Duodenal mucosa (tissue), 2 donors: ENCODE measurements at regions not wholly inside any gene's neighbourhood (a gene's known extent, or its start where the extent isn't known, plus 50 kb on each side); places are given as distances from the start of the nearest gene placed in this dataset.
"Not testable (repeated sequence)": the region's sequence is repeated elsewhere in the genome, so short reads cannot be mapped to it uniquely, and the experiment has no call there.

Experiments used
- H3K27ac ChIP-seq: one replicate; pipeline ENCODE4 v1.7.0; 2013; ENCODE audit warnings: low read depth, low read length
- H3K27me3 ChIP-seq, 2 donors: one replicate each; pipeline ENCODE4 v1.7.0; 2013; ENCODE audit warnings: low read length in 2 of 2, control low read depth in 1 of 2; ENCODE audit not compliant: insufficient read depth in 2 of 2, control insufficient read depth in 1 of 2
- H3K36me3 ChIP-seq, 2 donors: one replicate each; pipeline ENCODE4 v1.7.0; 2013; ENCODE audit warnings: low read length in 2 of 2, control low read depth in 1 of 2; ENCODE audit not compliant: insufficient read depth in 2 of 2, control insufficient read depth in 1 of 2
- H3K4me1 ChIP-seq, 2 donors: one replicate each; pipeline ENCODE4 v1.7.0; 2013; ENCODE audit warnings: low read length in 2 of 2, control low read depth in 1 of 2; ENCODE audit not compliant: insufficient read depth in 2 of 2, control insufficient read depth in 1 of 2
- H3K4me3 ChIP-seq, 2 donors: one replicate each; pipeline ENCODE4 v1.7.0; 2013; ENCODE audit warnings: low read length in 2 of 2, low read depth in 1 of 2
- H3K9ac ChIP-seq, 2 donors: one replicate each; pipeline ENCODE4 v1.7.0; 2013; ENCODE audit warnings: low read length in 2 of 2, low read depth in 1 of 2
- H3K9me3 ChIP-seq, 2 donors: one replicate each; pipeline ENCODE4 v1.7.0; 2013; ENCODE audit warnings: low read length in 2 of 2, control low read depth in 1 of 2; ENCODE audit not compliant: control insufficient read depth in 1 of 2

DNA sequence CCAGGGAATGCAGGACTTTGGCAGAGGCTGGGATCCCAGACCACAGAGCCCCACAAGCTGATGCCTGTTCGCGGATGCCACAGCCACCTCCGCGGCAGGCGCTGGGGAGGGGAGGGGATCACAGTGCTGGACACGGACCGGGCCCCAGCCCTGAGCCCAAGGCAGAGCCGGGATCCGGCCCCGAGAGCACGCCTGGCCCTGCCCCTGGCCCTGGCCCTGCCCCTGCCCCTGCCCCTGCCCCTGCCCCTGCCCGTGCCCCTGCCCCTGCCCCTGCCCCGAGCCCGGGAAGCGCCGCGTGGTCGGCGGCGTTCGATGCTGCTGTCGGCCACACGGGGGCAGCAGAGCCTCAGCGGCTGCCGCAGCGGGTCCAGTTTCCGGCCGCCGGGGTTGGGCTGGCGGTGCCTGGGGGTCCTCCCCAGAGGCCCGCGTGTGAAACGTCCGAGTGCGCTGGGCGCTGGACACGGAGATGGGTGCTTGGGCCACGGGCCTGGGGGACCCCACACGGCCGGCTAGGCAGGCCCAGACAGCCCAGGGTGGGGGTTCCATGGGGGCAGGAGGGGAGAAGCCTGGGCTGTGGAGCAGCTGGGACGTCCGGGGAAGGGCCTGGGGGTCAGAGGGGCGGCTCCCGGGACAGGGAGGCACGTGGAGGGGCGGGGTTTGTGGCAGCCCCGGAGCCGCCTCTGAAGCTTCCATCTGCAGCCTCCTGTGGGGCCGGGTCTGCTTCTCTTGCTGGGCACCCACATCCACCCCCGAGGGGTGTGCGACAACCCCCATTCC, 153.8 kb downstream of the TMEM121 start:
- not testable (repeated sequence) for H3K27ac ChIP-seq, H3K9ac ChIP-seq, H3K4me1 ChIP-seq, H3K9me3 ChIP-seq, H3K27me3 ChIP-seq, H3K4me3 ChIP-seq, H3K36me3 ChIP-seq

DNA sequence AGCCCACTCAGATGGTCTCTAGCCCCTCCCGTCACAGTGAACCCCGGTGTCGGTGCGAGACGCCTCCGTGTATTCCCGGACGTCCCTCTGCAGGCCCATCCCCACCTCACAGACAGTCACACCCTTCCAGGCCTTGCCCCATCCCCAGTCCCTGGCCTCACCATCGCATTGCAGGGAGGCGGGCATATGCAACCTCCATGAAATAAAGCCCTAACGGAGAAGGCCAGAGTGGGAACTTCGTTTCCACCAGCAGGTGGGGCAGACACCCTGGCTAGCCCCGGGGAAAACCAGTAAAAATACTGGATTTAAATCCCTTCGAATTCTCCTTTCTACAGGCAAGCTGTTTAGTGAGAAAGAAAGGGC, 154.3 kb downstream of the TMEM121 start:
- not testable (repeated sequence) for H3K9ac ChIP-seq, H3K27ac ChIP-seq, H3K9me3 ChIP-seq, H3K27me3 ChIP-seq, H3K36me3 ChIP-seq, H3K4me1 ChIP-seq, H3K4me3 ChIP-seq

DNA sequence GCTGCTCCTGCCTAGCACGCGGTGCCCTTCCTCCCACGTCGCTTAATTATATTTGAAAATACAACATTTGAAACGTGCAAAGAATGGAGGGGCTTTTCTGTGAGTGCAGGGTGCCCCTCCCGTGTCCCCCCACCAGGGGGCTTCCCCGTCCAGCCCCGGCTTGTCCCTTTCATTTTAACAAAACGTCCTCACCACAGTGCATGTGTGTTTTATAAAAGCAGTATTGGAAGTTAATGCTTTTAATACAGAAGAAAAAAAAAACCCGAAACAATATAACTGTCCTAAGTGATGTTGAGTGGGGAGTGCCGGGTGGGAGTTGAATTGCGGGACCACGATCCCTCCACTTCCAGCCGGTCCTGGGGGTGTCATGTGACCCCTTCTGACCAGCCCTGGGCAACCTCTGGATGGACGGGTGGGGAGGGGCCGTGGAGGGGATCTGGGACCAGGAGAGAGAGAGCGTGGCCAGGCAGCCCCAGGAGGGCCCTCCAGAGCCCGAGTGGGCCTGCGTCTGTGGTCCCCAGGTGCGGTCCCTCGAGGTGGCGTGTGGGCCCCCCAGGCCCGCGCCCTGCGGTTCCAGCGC, 155.3 kb downstream of the TMEM121 start:
- not testable (repeated sequence) for H3K27ac ChIP-seq, H3K4me1 ChIP-seq, H3K36me3 ChIP-seq, H3K9ac ChIP-seq, H3K9me3 ChIP-seq, H3K27me3 ChIP-seq, H3K4me3 ChIP-seq

DNA sequence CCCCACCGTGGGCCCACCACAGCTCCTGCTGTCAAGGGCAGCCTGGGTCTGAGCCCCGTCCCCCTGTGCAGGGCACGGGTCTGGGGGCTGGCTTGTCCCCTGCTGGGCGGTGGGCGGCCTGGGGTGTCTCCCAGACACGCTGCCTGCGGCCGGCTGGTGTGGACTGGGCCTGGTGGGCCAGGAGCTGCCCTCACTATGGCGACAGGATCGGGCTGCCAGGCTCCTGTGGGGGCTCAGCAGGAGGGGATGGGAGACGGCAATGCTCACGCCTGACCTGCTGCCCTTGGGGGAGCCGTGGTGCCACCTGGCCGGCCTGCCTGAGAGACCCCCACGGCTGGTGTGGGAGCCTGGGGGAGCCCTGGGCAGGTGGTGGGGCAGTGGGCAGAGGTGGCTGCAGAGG, 156.1 kb downstream of the TMEM121 start:
- not testable (repeated sequence) for H3K9ac ChIP-seq, H3K9me3 ChIP-seq, H3K27ac ChIP-seq, H3K4me1 ChIP-seq, H3K27me3 ChIP-seq, H3K4me3 ChIP-seq, H3K36me3 ChIP-seq

DNA sequence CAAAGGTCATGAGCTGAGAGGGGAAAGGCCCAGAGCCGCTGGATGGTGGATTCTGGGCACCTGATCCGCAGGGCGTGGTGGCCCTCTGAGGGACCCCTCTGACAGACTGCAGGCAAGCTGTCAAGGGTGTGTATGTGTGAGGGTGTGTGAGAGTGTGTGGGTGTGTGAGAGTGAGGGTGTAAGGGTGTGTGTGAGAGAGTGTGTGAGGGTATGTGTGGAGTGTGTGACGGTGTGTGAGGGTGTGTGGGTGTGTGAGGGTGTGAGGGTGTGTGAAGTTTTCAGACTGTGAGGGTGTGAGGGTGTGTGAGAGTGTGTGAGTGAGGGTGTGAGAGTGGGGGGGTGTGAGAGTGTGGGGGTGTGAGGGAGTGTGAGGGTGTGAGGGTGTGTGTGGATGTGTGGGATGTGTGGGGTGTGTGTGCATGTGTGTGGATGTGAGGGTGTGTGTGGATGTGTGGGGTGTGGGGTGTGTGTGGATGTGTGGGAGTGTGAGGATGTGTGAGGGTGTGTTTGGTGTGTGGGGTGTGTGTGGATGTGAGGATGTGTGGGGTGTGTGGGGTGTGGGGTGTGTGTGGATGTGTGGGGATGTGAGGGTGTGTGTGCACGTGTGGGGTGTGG, 156.7 kb downstream of the TMEM121 start:
- Histone ChIP-seq H3K4me3 (no peak overlapping the region), H3K4me1 (no peaks in the 10 kb centered on the region), H3K9me3 (no peaks in the 10 kb centered on the region), H3K9ac (no peak overlapping the region), H3K27me3 (no peaks in the 10 kb centered on the region), H3K27ac (no peak overlapping the region), H3K36me3 (no peaks in the 10 kb centered on the region)

DNA sequence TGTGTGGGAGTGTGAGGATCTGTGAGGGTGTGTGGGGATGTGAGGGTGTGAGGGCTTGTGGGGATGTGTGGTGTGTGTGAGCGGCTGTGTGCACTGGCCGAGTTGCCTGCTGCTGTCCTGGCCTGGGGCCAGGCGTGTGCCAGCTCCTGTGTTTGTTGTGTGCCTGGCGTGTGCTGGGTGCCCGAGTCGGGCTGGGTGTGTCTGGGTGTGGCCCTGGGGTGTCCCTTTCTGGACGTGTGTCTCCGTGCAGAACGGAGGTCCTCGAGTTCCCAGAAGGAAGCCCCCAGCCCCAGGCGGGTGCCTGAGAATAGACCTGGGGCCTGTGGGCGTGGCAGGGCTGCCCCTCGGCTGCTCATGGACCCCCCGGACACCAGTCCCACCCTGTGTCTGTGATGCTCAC, 157.7 kb downstream of the TMEM121 start:
- H3K9me3 ChIP-seq, H3K4me1 ChIP-seq, H3K36me3 ChIP-seq, H3K4me3 ChIP-seq, H3K27ac ChIP-seq, H3K9ac ChIP-seq, H3K27me3 ChIP-seq: not testable (repeated sequence)

DNA sequence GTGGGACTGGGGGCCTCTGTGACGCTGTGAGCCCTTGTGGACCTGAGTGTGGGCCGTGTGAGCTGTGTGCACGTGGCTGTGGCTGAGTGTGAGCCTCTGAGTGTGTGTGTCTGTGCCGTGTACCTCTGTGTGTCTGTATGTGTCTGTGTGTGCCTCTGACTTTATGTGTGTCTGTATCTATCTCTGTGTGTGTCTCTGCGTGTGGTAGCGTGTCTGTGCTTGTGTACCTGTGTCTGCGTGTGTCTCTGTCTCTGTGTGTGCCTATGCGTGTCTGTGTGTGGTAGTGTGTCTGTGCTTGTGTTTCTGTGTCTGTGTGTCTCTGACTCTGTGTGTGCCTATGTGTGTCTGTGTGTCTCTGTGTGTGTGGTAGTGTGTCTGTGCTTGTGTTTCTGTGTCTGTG, 158.2 kb downstream of the TMEM121 start:
- not testable (repeated sequence) for H3K4me1 ChIP-seq, H3K9ac ChIP-seq, H3K9me3 ChIP-seq, H3K4me3 ChIP-seq, H3K27me3 ChIP-seq, H3K36me3 ChIP-seq, H3K27ac ChIP-seq

DNA sequence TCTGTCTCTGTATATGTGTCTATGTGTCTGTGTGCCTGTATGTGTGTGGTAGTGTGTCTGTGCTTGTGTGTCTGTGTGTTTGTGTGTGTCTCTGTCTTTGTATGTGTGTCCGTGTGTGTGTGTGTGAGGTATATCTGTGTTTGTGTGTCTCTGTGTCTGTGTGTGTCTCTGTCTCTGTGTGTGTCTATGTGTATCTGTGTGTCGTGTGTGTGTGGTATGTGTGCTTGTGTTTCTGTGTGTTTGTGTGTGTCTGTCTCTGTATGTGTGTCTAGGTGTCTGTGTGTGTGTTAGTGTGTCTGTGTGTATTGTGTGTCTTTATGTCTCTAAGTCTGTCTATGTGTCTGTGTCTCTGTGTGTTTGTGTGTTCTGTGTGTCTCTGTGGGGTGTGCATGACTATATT, 158.6 kb downstream of the TMEM121 start:
- no peak overlapping the region for H3K9ac ChIP-seq
- no peaks in the 10 kb centered on the region for H3K4me1 ChIP-seq
- H3K36me3 ChIP-seq = no peaks in the 10 kb centered on the region

DNA sequence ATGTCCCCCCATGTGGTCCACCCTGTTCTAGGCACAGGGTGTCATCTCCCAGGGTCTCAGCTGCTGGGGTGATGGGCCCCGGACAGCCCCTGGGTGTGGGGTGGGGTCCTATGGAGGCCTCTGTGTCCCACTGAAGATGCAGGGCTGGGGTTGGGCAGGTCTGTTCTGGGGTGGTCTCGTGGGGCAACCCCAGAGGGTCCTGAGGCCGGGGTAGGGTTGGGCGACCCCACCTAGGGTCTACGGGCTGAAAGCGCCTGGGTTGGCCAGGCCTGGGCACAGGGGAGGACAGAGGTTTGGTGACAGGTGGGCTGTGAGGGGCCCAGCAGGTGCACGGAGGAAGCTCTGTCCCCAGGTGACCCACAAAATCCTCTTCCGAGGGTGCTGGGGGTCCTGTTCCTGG, 159.2 kb downstream of the TMEM121 start:
- H3K9ac ChIP-seq, H3K27ac ChIP-seq, H3K36me3 ChIP-seq, H3K4me3 ChIP-seq, H3K27me3 ChIP-seq, H3K9me3 ChIP-seq, H3K4me1 ChIP-seq: not testable (repeated sequence)

More for the DNA sequence above, 158.6 kb downstream of the TMEM121 start:
- H3K27me3 ChIP-seq = no peaks in the 10 kb centered on the region
- no peak overlapping the region for H3K4me3 ChIP-seq
- no peak overlapping the region for H3K27ac ChIP-seq
- no peaks in the 10 kb centered on the region for H3K9me3 ChIP-seq

DNA sequence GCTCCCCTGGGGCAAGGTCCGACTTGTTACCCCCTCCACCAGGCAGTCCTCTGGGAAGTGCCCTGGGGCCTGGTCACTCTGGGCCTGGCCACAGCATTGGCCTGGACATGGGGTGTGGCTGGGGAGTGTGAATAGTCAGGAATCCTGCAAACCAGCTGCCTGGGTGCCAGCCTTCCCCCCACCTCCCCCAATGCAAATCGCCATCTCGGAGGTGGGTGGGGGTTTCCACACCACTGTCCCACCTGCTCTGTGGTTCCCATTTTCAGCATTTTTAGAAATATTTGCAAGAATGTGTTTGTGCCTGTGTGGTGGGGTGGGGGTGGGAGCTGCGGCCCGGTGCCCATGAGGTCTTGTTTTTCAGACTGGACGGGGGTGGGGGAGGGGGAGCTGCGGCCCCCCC, 159.7 kb downstream of the TMEM121 start:
- not testable (repeated sequence) for H3K27ac ChIP-seq, H3K27me3 ChIP-seq, H3K4me3 ChIP-seq, H3K4me1 ChIP-seq, H3K9me3 ChIP-seq, H3K9ac ChIP-seq, H3K36me3 ChIP-seq
